Osteoblast (primary cell): ENCODE measurements at regions not wholly inside any gene's neighbourhood (a gene's known extent, or its start where the extent isn't known, plus 50 kb on each side); places are given as distances from the start of the nearest gene placed in this dataset.

Experiments used
- DNase-seq: peaks from one replicate; pipeline ENCODE4 v3.0.0; 2011; ENCODE audit warnings: low spot score, mixed read lengths; ENCODE audit not compliant: insufficient read length; ENCODE audit errors: missing footprints
- H2AFZ ChIP-seq: 2 replicates; pipeline ENCODE4 v1.6.0; 2011; ENCODE audit warnings: mild to moderate bottlenecking, low read length
- H3K27ac ChIP-seq: 2 replicates; pipeline ENCODE4 v1.5.1; 2011; ENCODE audit warnings: mild to moderate bottlenecking, low read depth, low read length, moderate library complexity
- H3K27me3 ChIP-seq: 2 replicates; pipeline ENCODE4 v1.6.0; 2012; ENCODE audit warnings: mild to moderate bottlenecking, control low read depth, inconsistent platforms, low read length, moderate library complexity; ENCODE audit not compliant: insufficient read depth
- H3K36me3 ChIP-seq: 2 replicates; pipeline ENCODE4 v1.5.1; 2011; ENCODE audit warnings: mild to moderate bottlenecking, low read length, control low read depth, moderate library complexity; ENCODE audit not compliant: insufficient read depth
- H3K4me1 ChIP-seq: 2 replicates; pipeline ENCODE4 v1.5.1; 2011; ENCODE audit warnings: mild to moderate bottlenecking, low read length, control low read depth, moderate library complexity; ENCODE audit not compliant: insufficient read depth
- H3K4me2 ChIP-seq: 2 replicates; pipeline ENCODE4 v1.6.0; 2011; ENCODE audit warnings: mild to moderate bottlenecking, low read length; ENCODE audit not compliant: insufficient read depth
- H3K4me3 ChIP-seq: fragments of 200-600 bp; sonication (generic); 3 replicates; pipeline ENCODE4 v1.5.1; 2012; ENCODE audit warnings: mild to moderate bottlenecking, low read length, inconsistent platforms; ENCODE audit not compliant: insufficient read depth
- H3K79me2 ChIP-seq: 2 replicates; pipeline ENCODE4 v1.6.0; 2012; ENCODE audit warnings: mild to moderate bottlenecking, low read length, control low read depth, inconsistent platforms; ENCODE audit not compliant: insufficient read depth
- H3K9me3 ChIP-seq: 2 replicates; pipeline ENCODE4 v1.5.1; 2011; ENCODE audit warnings: low read depth, low read length, control low read depth
- H4K20me1 ChIP-seq: 2 replicates; pipeline ENCODE4 v1.6.0; 2012; ENCODE audit warnings: mild to moderate bottlenecking, low read length, control low read depth; ENCODE audit not compliant: insufficient read depth
- TF ChIP-seq, protein P1 (sequence below): IDR thresholded peaks from 2 replicates; pipeline ENCODE4 v1.5.1; 2011; ENCODE audit warnings: mild to moderate bottlenecking, low read depth, low read length, moderate library complexity; ENCODE audit errors: extremely low read depth

DNA sequence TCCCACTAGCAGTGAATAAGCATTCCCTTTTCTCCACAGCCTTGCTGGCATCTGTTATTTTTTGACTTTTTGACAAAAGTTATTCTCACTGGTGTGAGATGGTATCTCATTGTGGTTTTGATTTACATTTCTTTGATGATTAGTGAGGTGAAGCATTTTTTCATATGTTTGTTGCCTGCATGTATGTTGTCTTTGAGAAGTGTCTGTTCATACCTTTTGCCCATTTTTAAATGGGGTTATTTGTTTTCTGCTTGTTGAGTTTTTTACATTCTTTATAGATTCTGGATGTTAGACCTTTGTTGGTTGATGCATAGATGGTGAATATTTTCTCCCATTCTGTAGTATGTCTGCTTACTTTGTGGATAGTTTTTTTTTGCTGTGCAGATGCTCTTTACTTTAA is 171.7 kb downstream of the SREK1 start:
- H3K4me1 ChIP-seq, result no peaks in the 10 kb centered on the region
- no peak overlapping the region for H3K4me3 ChIP-seq
- H2AFZ ChIP-seq, result no peak overlapping the region
- no peaks in the 10 kb centered on the region for H3K79me2 ChIP-seq
- no peaks in the 10 kb centered on the region for H3K27me3 ChIP-seq
- H3K36me3 ChIP-seq, result no peaks in the 10 kb centered on the region
- no peaks in the 10 kb centered on the region for H4K20me1 ChIP-seq
- TF ChIP-seq, protein P1, sequence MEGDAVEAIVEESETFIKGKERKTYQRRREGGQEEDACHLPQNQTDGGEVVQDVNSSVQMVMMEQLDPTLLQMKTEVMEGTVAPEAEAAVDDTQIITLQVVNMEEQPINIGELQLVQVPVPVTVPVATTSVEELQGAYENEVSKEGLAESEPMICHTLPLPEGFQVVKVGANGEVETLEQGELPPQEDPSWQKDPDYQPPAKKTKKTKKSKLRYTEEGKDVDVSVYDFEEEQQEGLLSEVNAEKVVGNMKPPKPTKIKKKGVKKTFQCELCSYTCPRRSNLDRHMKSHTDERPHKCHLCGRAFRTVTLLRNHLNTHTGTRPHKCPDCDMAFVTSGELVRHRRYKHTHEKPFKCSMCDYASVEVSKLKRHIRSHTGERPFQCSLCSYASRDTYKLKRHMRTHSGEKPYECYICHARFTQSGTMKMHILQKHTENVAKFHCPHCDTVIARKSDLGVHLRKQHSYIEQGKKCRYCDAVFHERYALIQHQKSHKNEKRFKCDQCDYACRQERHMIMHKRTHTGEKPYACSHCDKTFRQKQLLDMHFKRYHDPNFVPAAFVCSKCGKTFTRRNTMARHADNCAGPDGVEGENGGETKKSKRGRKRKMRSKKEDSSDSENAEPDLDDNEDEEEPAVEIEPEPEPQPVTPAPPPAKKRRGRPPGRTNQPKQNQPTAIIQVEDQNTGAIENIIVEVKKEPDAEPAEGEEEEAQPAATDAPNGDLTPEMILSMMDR, result no peak
- no peaks in the 10 kb centered on the region for H3K9me3 ChIP-seq
- no peak overlapping the region for H3K4me2 ChIP-seq
- no peak for DNase-seq
- no peak overlapping the region for H3K27ac ChIP-seq

DNA sequence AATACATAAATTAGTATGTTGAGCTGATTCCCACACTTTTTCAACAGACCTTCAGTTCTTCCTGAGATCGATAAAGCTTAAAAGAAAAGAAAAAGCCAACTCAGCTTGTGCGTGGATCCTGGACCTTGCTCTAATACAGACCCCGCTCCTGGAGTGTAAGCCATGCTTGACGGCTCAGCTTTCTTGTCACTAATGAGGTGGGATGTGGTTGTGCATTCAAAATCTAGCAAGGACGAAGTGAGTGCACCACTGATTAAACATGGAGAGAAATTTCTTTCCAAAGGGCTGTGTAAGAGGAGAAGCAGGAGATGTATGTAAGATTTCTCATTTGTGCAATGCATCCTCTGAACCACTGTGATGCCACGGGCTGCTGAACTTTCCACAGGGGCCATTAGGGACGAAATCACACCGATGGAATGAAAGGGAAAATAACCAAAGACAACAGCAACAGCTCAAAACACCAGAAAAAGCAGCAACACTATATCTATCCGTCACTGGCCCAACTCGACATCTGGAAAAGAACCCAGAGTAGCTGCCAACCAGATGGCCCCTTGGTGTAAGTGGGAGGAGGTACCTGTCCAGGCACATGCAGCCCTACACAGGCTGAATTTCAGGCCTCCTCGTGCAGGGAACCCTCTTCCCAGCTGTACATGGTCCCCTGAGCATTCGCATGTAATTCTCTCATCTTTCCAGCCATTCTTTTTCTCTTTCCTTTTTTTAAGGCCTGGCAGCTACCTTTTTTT is 178.9 kb downstream of the SREK1 start:
- H3K9me3 ChIP-seq, result no peaks in the 10 kb centered on the region
- no peaks in the 10 kb centered on the region for H4K20me1 ChIP-seq
- H3K4me2 ChIP-seq, result no peak overlapping the region
- H3K36me3 ChIP-seq, result no peaks in the 10 kb centered on the region
- H2AFZ ChIP-seq, result no peak overlapping the region
- DNase-seq, result no peak
- no peaks in the 10 kb centered on the region for H3K4me1 ChIP-seq
- H3K27me3 ChIP-seq, result peaks cover 9% of the 10 kb centered on the region
- H3K4me3 ChIP-seq, result no peak overlapping the region
- no peak overlapping the region for H3K27ac ChIP-seq
- TF ChIP-seq, protein P1, result no peak
- no peaks in the 10 kb centered on the region for H3K79me2 ChIP-seq

DNA sequence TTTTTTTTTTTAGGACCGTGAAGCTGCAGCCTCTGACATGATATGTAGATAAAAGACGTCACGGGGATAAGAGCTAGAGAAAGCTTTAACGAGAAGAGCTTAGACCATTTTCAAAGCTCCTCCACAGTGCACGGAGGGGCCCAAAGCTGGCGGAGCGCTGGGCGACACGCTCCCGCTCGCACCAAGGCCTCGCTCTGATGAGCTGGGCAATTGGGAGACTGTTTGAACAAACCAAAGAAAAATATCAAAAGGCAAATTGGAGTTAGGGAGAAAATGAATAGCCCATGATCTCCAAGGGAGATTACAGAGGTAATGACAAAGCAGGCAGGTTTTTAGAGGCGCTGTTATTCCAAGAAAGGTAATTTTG is 179.4 kb downstream of the SREK1 start:
- H3K79me2 ChIP-seq, result no peaks in the 10 kb centered on the region
- DNase-seq, result no peak
- TF ChIP-seq, protein P1, result no peak
- no peak overlapping the region for H3K4me3 ChIP-seq
- no peaks in the 10 kb centered on the region for H3K4me1 ChIP-seq
- peaks cover 9% of the 10 kb centered on the region for H3K27me3 ChIP-seq
- no peaks in the 10 kb centered on the region for H4K20me1 ChIP-seq
- H3K9me3 ChIP-seq, result no peaks in the 10 kb centered on the region
- H2AFZ ChIP-seq, result no peak overlapping the region
- no peaks in the 10 kb centered on the region for H3K36me3 ChIP-seq
- no peak overlapping the region for H3K27ac ChIP-seq
- no peak overlapping the region for H3K4me2 ChIP-seq

DNA sequence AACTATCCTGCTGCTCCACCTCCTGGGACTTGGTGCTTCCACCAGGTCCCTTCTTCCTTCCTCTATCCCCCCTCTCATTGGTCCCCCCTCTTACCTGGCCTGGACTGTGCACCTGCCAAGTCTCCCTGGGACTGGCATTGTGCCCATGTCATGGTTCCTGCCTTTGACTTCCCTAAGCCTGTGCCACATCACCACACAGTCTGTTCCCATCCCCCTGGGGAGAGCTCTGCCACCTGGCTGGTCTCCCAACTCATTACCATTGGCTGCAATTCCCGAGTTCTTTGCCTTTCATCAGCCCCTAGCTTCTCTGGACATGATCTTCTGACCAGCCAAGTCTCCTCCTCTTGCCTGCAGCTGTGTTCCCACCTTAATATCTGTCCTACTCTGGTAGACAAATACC is 180.3 kb downstream of the SREK1 start:
- no peak overlapping the region for H3K27ac ChIP-seq
- H3K36me3 ChIP-seq, result no peaks in the 10 kb centered on the region
- no peaks in the 10 kb centered on the region for H3K4me1 ChIP-seq
- H3K27me3 ChIP-seq, result peaks cover 9% of the 10 kb centered on the region
- H3K79me2 ChIP-seq, result no peaks in the 10 kb centered on the region
- H2AFZ ChIP-seq, result no peak overlapping the region
- H3K9me3 ChIP-seq, result no peaks in the 10 kb centered on the region
- H4K20me1 ChIP-seq, result no peaks in the 10 kb centered on the region
- no peak overlapping the region for H3K4me3 ChIP-seq
- no peak overlapping the region for H3K4me2 ChIP-seq
- peak; percentile 45 for DNase-seq
- TF ChIP-seq, protein P1, result no peak
